Natural killer cell (primary cell): ENCODE measurements at regions not wholly inside any gene's neighbourhood (a gene's known extent, or its start where the extent isn't known, plus 50 kb on each side); places are given as distances from the start of the nearest gene placed in this dataset.
A peak's percentile ranks its signal among the peaks of the same experiment; 100 is the strongest.

ENCODE experiments used
- ATAC-seq, 3 donors: fragments of 150-1000 bp in 2 of 3; fragments of 200-7000 bp in 1 of 3; cut with Tn5 transposase; 1 replicate in 1 of 3; 2 replicates in 2 of 3; pipeline ENCODE4 v1.10.0; 2021; ENCODE audit warnings: mild to moderate bottlenecking in 2 of 3, moderate library complexity in 2 of 3
- DNase-seq, 2 donors: peaks; one replicate each; pipeline versions ENCODE4 v3.0.0 to v3.0.0-alpha.2; 2013 to 2021; ENCODE audit warnings: mixed read lengths in 1 of 2
- H3K27ac ChIP-seq: one replicate; pipeline ENCODE4 v1.5.1; 2013; ENCODE audit warnings: mild to moderate bottlenecking, low read length
- H3K27me3 ChIP-seq: one replicate; pipeline ENCODE4 v1.6.1; 2013; ENCODE audit warnings: low read length; ENCODE audit not compliant: control insufficient read depth, insufficient read depth
- H3K36me3 ChIP-seq: one replicate; pipeline ENCODE4 v1.6.1; 2013; ENCODE audit warnings: low read length; ENCODE audit not compliant: control insufficient read depth, insufficient read depth
- H3K4me1 ChIP-seq: one replicate; pipeline ENCODE4 v1.6.1; 2013; ENCODE audit warnings: low read length; ENCODE audit not compliant: control insufficient read depth, insufficient read depth
- H3K4me3 ChIP-seq: one replicate; pipeline ENCODE4 v1.5.1; 2013; ENCODE audit warnings: low read length
- H3K9me3 ChIP-seq: one replicate; pipeline ENCODE4 v1.6.1; 2013; ENCODE audit warnings: low read length; ENCODE audit not compliant: control insufficient read depth, insufficient read depth
- H3K27ac Mint-ChIP-seq, 2 donors: one replicate each; pipeline ENCODE4 v1.8.0; 2022; ENCODE audit warnings: mild to moderate bottlenecking in 2 of 2, mixed read lengths in 2 of 2, moderate library complexity in 1 of 2
- H3K27me3 Mint-ChIP-seq, 2 donors: one replicate each; pipeline ENCODE4 v1.8.0; 2022; ENCODE audit warnings: low read depth in 2 of 2, mixed read lengths in 2 of 2
- H3K36me3 Mint-ChIP-seq: one replicate; pipeline ENCODE4 v1.8.0; 2022; ENCODE audit warnings: mixed read lengths
- H3K4me1 Mint-ChIP-seq, 2 donors: one replicate each; pipeline ENCODE4 v1.8.0; 2022; ENCODE audit warnings: mixed read lengths in 2 of 2
- H3K4me3 Mint-ChIP-seq: one replicate; pipeline ENCODE4 v1.8.0; 2022; ENCODE audit warnings: mild to moderate bottlenecking, moderate library complexity, mixed read lengths
- H3K9me3 Mint-ChIP-seq, 2 donors: one replicate each; pipeline ENCODE4 v1.8.0; 2022; ENCODE audit warnings: mixed read lengths in 2 of 2
- CTCF ChIP-seq: fragments of 200-600 bp; IDR thresholded peaks from one replicate; pipeline ENCODE4 v1.8.0; 2022; ENCODE audit warnings: antibody characterized with exemption
- WGBS: methylation state at CpG from one replicate; pipeline ENCODE4 v1.1.7; 2013; ENCODE audit warnings: missing lambda C conversion rate; ENCODE audit not compliant: insufficient coverage; 5-methylcytosine and 5-hydroxymethylcytosine counted together
- intact Hi-C: fragments of 100-400 bp; cut with micrococcal nuclease; formaldehyde crosslinking; loops from one replicate; pipeline ENCODE4 v1.14.2; 2022

- peaks cover 4% of the 10 kb centered on the region for H3K9me3 ChIP-seq
- intact Hi-C loops, result no loop called here
- no peaks in the 10 kb centered on the region for H3K36me3 ChIP-seq
- Mint-ChIP-seq H3K4me3 (no peak overlapping the region), H3K27me3 (no peaks in the 10 kb centered on the region), H3K36me3 (no peaks in the 10 kb centered on the region), H3K9me3 (peaks cover 26 to 27% of the 10 kb centered on the region in 2 donors), H3K27ac (no peak overlapping the region), H3K4me1 (peaks cover 6 to 8% of the 10 kb centered on the region in 2 donors)
- no peaks in the 10 kb centered on the region for H3K4me1 ChIP-seq
- H3K27ac ChIP-seq, result no peak overlapping the region
- ATAC-seq (no peak), DNase-seq (no peak)
- 89% methylated on average over 8 of the region's 8 CpGs for WGBS
- TF ChIP-seq CTCF, result no peak
- H3K27me3 ChIP-seq, result no peaks in the 10 kb centered on the region
- H3K4me3 ChIP-seq, result no peak overlapping the region
Observed at GRCh38 chr1:238900334-238900865, 486.0 kb upstream of the CHRM3 start.

- TF ChIP-seq CTCF, result no peak
- no peaks in the 10 kb centered on the region for H3K27me3 Mint-ChIP-seq
Observed at GRCh38 chr1:238898856-238899255, 487.5 kb upstream of the CHRM3 start.

GRCh38 chr1:238895911-238896310 is 490.5 kb upstream of the CHRM3 start:
- no peak overlapping the region for H3K27ac ChIP-seq
- H3K4me3 Mint-ChIP-seq, result no peak overlapping the region
- H3K27ac Mint-ChIP-seq, result no peak overlapping the region
- intact Hi-C loops, result no loop called here
- 30% methylated on average over 2 of the region's 2 CpGs for WGBS
- H3K27me3 Mint-ChIP-seq, result no peaks in the 10 kb centered on the region
- H3K4me3 ChIP-seq, result no peak overlapping the region
- no peaks in the 10 kb centered on the region for H3K36me3 ChIP-seq
- no peaks in the 10 kb centered on the region for H3K27me3 ChIP-seq
- H3K9me3 ChIP-seq, result peaks cover 10% of the 10 kb centered on the region
- H3K36me3 Mint-ChIP-seq, result no peaks in the 10 kb centered on the region
- ATAC-seq (peak in 2 of 3 donors; percentile 35 to 73), DNase-seq (no peak)
- no peaks in the 10 kb centered on the region for H3K4me1 ChIP-seq
- peaks cover 6 to 8% of the 10 kb centered on the region in 2 donors for H3K4me1 Mint-ChIP-seq
- no peak for TF ChIP-seq CTCF
- peaks cover 14 to 16% of the 10 kb centered on the region in 2 donors for H3K9me3 Mint-ChIP-seq

More at GRCh38 chr1:238898856-238899255, 487.5 kb upstream of the CHRM3 start:
- Histone ChIP-seq H3K9me3 (peaks cover 10% of the 10 kb centered on the region), H3K4me1 (no peaks in the 10 kb centered on the region), H3K36me3 (no peaks in the 10 kb centered on the region), H3K27ac (no peak overlapping the region), H3K4me3 (no peak overlapping the region), H3K27me3 (no peaks in the 10 kb centered on the region)
- H3K36me3 Mint-ChIP-seq, result no peaks in the 10 kb centered on the region
- no peak overlapping the region for H3K27ac Mint-ChIP-seq
- no peak overlapping the region for H3K4me3 Mint-ChIP-seq
- peaks cover 24 to 26% of the 10 kb centered on the region in 2 donors for H3K9me3 Mint-ChIP-seq
- intact Hi-C loops, result no loop called here
- peaks cover 6 to 8% of the 10 kb centered on the region in 2 donors for H3K4me1 Mint-ChIP-seq
- DNase-seq (no peak), ATAC-seq (no peak)

GRCh38 chr1:238892612-238893011 is 493.8 kb upstream of the CHRM3 start:
- H3K27ac ChIP-seq, result no peak overlapping the region
- ATAC-seq, result no peak
- H3K4me1 ChIP-seq, result no peaks in the 10 kb centered on the region
- Mint-ChIP-seq H3K36me3 (no peaks in the 10 kb centered on the region), H3K27me3 (no peaks in the 10 kb centered on the region), H3K9me3 (peaks cover 13 to 14% of the 10 kb centered on the region in 2 donors), H3K27ac (no peak overlapping the region), H3K4me3 (no peak overlapping the region), H3K4me1 (peaks cover 6 to 8% of the 10 kb centered on the region in 2 donors)
- no peaks in the 10 kb centered on the region for H3K36me3 ChIP-seq
- H3K4me3 ChIP-seq, result no peak overlapping the region
- WGBS, result 71% methylated on average over 4 of the region's 4 CpGs
- H3K9me3 ChIP-seq, result peaks cover 5% of the 10 kb centered on the region
- TF ChIP-seq CTCF, result no peak
- intact Hi-C loops, result no loop called here
- no peaks in the 10 kb centered on the region for H3K27me3 ChIP-seq
- DNase-seq, result no peak
